ENCODE measurements at regions not wholly inside any gene's neighbourhood (a gene's known extent, or its start where the extent isn't known, plus 50 kb on each side); places are given as distances from the start of the nearest gene placed in this dataset.

DNA sequence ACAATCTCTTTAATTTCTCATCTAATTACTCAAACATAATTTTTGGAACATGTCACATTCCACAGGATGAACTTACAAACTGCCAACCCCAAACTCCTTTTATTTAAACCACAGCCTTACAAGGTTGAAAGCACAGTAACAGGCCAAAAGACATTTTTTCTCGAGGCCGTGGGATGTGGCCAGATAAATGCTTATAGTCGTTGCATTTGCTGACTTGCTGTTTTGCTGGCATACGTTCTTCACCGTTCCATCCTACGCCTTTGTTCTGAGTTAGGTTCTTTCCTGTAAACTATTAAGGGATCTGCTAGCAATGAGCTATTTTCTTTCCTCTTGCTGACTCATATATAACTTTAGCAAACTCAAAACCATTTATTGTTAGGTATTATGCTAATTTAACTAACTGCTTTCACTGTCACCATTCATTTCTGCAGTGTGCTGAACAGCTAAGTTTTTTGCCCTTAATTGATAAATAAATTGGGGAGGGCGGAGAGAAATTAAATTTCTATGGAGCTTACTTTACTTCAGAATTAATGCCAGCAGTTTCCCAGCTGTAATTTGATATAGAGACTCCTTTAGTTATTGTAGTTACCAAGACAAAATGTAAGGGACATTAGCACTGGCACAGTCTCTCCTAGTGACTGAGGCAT is 135.1 kb upstream of the PACRGL start:
- no peak overlapping the region for H3K4me3 ChIP-seq (ENCODE audit: low read depth, low read length)
- peak; percentile 22 for DNase-seq (ENCODE audit: low read depth)

DNA sequence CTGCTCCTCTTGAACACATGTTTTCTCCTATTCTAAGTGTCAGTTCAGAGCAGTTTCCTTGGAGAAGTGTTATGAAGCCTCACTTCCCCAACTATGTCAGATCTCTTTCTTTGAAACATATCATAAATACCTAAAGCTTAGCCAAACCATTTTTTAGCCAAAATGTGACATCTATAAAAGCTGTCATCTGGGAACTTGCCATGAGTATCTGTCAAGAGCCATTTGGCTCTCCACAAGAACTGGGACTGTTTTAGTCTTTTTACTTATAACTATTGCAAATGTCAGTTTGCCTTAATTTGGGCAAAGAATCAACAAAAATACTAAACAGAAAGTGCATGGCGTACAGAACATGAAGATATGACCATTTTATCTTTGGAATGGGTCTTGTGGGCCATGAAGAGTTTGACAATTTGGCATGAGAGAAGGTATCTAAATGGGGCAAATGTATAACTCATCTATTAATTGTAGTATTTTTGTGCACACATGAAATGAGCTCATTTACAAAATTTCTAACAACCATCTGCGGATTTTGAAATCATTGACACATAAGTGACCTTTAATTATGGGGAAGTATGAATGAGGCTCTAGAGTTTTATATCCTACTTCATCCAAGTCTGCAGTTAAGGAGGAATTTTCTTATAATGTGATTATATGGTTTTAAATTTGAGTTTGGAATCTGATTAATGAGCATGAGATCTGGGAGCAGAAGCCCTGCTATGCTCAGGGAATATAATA is 129.1 kb upstream of the PACRGL start:
- H3K4me3 ChIP-seq (ENCODE audit: low read depth, low read length), result no peak overlapping the region
- no peak for DNase-seq (ENCODE audit: low read depth)

DNA sequence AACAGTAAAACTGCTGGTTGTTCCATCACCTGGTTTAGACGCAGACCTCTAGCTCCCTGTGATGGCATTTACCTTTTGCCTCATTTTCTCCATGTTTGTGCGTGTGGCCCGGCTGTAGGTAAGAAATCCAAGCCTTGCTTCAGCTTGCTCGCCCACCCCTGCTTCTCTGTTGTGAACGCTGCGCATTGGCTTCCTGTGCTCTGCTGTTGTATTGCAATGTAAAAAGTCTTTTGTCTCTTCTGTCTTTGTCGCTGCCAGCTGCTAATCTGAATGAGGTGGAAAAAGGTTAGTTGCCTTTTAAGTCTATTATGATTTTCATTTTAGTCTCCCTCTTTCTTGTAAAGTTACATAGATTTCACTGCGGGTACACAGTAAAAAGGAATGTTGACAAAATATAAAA is 127.3 kb upstream of the PACRGL start:
- H3K4me3 ChIP-seq (ENCODE audit: low read depth, low read length), result no peak overlapping the region
- DNase-seq (ENCODE audit: low read depth), result no peak

DNA sequence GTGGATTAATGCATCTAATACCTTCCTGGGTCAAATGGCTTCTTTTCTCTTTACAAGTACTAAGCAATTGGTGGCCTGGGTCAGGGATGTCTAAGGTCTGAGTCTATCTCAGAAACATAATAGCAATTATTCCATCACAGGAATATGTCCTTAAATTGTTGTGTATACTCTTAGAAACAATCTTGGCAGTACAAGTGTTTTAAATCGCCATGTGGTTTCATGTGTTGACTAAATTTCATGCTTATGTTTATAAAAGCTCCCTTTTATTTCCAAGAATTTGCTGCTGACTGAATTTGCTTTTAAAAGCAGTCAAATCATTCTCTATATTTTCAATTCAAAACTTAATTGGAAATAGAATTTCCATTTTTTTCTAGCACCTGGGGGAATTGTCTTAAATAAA is 125.3 kb upstream of the PACRGL start:
- H3K4me3 ChIP-seq (ENCODE audit: low read depth, low read length), result no peak overlapping the region
- no peak for DNase-seq (ENCODE audit: low read depth)

DNA sequence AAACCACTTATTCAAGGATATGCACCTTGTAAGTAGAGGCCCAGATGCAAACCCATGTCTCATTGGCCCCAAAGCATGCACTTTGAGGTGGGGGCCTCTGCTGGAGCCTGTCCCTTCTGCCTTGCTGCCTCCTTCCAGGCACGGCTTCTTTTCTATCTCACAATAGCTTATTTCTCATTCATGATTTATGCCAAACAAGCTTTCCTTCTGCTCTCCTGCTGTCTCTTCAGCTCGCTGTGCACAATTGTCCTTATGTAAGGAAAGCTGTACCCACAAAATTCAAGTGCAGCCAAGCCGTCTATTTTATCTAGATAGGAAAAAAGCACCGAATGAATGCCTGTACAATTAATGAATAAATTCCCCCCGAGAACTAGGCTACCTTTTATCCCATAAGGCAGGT is 124.8 kb upstream of the PACRGL start:
- H3K4me3 ChIP-seq (ENCODE audit: low read depth, low read length), result no peak overlapping the region
- no peak for DNase-seq (ENCODE audit: low read depth)

DNA sequence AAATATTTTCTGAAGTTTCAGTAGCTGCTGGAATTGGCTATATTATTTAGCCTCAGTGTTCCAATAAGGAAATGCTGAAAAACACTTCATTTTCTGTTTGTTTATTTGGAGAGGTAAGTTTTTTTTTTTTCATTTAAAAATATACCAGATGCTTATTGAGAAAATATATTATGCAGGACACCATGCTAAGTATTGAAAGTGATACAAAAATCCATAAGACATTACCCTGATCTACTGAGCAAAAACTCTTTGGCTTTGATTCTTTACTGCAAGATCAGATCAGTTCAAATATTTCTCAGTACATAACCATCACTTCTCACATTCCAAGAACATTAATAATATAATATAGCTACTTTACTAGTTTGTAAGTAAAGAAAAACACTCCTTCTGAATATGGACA is 123.4 kb upstream of the PACRGL start:
- DNase-seq (ENCODE audit: low read depth), result no peak
- H3K4me3 ChIP-seq (ENCODE audit: low read depth, low read length), result no peak overlapping the region

DNA sequence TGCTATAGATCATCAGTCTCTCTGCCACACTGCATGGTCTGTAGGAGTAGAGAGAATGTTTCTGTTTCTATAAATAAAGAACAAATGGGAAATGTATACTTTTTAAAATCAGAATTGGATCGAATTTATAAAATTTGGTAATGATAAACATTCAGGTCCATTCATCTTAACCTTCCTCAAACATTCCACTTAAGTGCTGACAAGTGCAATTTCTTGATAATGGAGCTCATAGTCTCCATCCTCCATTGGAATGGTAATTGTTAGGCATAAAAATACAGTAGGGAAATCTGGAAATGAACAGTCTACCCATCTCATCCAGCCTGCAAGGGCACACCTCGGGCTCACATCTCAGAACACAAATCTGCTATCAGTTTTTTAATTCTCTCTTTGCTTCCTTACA is 122.6 kb upstream of the PACRGL start:
- no peak overlapping the region for H3K4me3 ChIP-seq (ENCODE audit: low read depth, low read length)
- no peak for DNase-seq (ENCODE audit: low read depth)

DNA sequence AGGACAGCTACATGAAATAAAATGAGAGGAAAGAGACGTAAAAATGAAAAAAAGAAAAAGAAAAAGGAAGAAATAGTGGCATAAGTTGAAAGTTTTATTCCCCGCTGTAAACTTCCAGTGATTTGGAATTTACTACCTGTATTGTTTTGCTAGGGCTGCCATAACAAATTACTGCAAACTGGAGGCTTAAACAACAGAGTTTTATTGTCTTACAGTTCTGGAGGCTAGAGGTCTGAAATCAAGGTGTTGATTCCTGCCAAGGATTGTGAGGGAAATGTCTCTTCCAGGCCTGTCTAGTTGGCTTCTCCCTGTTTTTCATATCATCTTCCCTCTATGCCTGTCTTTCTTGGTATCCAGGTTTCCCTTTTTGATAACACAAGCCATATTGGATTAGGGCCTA is 119.4 kb upstream of the PACRGL start:
- no peak overlapping the region for H3K4me3 ChIP-seq (ENCODE audit: low read depth, low read length)
- DNase-seq (ENCODE audit: low read depth), result no peak

DNA sequence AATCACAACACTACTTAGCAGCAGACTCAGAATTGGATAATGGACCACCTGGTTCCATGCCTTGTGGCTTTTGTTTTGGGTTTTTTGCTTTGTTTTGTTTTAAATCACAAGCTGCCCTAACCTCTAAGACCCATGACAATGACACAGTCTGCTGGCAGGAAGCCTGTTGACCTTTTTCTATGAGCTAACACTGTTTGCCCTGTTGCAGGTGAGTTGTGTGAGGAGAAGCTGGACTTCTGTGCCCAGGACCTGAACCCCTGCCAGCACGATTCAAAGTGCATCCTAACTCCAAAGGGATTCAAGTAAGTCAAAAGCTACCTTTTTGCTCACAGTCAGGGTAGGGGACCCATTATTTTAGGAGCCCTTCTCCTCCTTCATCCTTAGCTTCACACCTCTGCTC is 110.8 kb upstream of the PACRGL start:
- no peak for DNase-seq (ENCODE audit: low read depth)
- no peak overlapping the region for H3K4me3 ChIP-seq (ENCODE audit: low read depth, low read length)

DNA sequence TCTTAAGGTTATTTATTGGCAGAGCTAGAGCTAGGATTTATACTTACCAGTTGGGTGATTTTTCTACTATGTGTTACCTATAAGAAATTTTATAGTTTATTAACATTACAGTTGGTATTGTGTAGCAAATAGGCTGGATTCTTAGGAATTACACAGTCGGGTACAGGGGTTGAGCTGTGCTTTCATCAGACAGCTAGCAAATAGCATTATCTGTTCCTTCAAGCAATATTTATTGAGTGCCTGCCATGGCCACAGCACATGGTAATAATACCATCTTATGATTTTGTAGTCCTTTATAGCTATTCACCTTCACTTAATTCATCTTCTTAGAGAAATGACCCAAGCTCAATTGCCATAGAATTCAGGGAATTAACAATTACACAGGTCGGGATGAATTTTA is 109.4 kb upstream of the PACRGL start:
- no peak overlapping the region for H3K4me3 ChIP-seq (ENCODE audit: low read depth, low read length)
- DNase-seq (ENCODE audit: low read depth), result no peak

DNA sequence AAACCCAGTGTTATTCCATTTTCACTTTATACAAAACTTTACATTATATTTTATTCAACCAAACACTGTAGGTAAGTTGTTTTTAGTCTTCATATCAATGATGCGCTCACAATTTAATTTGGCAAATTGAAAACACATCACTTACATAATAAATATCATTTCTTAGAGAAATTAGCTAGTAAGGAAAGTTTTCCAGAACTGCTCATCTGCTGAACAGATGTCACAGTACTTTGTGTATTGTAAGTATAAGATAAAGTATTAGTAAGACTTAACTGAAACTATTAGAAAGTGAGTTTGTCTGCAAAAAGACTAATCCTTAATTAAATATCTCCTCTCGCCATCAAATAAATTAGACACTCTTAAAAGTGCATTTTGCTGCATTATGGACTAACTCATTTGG is 108.7 kb upstream of the PACRGL start:
- no peak overlapping the region for H3K4me3 ChIP-seq (ENCODE audit: low read depth, low read length)
- DNase-seq (ENCODE audit: low read depth), result no peak

DNA sequence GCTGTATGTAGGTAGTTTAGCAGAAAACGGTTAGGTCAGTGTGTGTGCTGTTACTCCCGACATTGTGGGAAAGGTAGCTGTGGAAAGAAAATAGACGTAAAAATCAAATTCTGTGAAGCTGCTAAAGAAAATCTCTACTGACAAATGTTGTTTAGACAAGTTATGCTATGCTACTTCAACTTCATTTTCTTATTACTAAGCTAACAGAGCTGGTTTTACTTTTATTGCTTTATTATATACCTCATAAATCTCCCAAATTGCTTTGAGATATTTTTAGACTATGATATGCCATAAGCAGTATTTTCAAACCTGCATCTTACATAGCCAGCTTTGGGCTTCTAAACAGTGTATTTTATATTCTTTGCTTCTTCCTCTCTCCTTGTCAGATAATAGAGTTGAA is 108.2 kb upstream of the PACRGL start:
- no peak overlapping the region for H3K4me3 ChIP-seq (ENCODE audit: low read depth, low read length)
- no peak for DNase-seq (ENCODE audit: low read depth)

DNA sequence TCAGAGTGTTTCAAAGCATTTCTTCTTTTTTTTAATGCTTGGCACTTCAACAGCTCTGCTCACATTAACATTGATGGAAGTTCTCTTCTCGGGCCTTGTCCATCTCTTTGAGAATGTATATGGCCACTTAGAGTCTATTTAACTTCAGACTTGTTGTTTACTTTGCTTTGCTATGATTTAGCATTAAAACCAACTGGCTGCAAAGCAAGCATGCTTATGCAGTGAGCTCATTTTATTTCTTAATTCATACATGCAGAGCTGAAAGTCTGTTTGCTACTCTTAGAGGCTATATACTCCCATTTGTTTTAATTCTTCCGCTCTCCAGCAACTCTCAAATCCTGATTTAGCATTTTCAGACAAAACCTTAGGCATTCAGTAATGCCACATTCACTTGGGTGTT is 107.6 kb upstream of the PACRGL start:
- DNase-seq (ENCODE audit: low read depth), result peak; percentile 26
- H3K4me3 ChIP-seq (ENCODE audit: low read depth, low read length), result no peak overlapping the region

DNA sequence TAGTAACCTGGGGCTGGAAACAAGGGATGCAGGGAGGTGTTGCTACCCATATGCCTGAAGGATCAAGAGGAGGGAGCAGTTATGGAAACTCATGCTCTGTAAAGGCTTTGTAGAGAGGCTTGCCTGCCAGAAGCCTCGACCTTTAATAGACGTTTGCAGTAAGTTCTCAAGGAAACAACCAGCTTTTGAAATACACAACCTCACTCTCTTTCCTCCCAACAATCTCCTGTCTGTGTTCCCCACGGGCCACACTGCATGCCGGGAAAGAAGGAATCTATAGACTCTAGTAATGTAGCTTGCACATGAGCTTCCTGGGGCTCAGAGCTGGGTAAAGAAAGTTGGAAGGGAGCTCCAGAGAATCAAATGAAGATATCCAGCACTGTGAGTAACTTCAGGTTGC is 101.6 kb upstream of the PACRGL start:
- H3K4me3 ChIP-seq (ENCODE audit: low read depth, low read length), result no peak overlapping the region
- no peak for DNase-seq (ENCODE audit: low read depth)

DNA sequence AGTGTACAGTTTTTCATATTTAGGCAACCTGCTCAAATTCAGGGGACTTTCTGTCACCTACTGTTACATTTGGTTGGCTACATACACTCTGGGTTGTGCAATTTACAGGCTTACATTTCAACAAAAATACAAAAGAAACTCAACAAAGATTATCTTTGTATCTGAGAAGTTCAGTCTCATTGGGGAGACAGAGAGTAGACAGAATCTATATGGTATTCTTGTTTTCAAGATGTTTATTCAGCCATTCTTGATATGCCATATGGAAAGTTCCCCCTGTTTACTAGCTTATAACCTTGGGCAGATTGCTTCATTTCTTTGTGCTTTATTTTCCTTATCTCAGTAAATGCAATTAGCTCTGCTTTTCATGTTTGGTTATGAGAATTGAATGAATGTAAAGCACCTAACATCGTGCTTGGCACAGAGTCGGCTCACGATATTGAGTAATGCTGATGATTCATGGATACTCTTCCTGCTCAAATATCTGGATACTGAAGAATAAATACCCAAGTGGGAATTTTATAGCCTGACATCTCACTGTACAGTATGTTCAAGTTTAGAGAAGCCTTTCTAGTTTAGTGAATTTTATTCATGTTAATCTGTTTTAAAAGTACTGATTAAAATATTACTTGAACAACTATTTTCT is 96.5 kb upstream of the PACRGL start:
- no peak overlapping the region for H3K4me3 ChIP-seq (ENCODE audit: low read depth, low read length)
- peak; percentile 62 for DNase-seq (ENCODE audit: low read depth)

DNA sequence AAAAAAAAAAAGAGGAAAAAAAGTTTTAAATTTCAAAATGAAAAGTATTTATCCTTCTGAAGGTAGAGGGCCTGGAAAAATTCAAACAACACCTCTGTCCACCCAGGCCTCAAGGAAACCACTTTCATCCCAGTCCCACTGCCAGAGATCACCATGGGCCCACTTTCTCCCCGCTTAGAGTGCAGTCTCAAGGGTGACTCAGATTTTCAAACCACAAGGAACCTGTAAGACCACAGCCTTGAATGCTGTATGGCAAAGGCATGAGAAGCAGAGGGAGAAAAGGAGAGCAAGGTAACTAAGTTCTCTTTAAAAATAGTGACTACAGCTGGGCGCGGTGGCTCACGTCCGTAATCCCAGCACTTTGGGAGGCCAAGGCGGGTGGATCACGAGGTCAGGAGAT is 87.9 kb upstream of the PACRGL start:
- DNase-seq (ENCODE audit: low read depth), result no peak
- no peak overlapping the region for H3K4me3 ChIP-seq (ENCODE audit: low read depth, low read length)

DNA sequence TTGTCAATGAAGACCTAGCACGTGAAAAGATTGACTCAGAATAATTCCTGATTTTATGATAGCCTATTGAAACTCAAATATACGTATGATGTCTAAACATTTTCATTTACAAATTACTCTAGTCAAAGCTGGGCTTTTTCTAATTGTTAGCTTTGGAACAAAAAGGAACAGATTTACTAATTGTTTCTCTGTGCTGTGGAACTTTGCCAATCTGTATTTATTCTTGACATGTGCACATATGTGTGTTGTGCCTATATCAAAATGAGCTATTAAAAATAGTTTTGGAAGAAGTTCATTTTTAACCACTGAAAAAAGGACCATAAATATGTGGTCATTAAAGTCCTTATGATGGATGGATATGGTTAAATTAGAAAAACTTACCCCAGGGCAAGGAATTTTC is 85.4 kb upstream of the PACRGL start:
- no peak for DNase-seq (ENCODE audit: low read depth)

DNA sequence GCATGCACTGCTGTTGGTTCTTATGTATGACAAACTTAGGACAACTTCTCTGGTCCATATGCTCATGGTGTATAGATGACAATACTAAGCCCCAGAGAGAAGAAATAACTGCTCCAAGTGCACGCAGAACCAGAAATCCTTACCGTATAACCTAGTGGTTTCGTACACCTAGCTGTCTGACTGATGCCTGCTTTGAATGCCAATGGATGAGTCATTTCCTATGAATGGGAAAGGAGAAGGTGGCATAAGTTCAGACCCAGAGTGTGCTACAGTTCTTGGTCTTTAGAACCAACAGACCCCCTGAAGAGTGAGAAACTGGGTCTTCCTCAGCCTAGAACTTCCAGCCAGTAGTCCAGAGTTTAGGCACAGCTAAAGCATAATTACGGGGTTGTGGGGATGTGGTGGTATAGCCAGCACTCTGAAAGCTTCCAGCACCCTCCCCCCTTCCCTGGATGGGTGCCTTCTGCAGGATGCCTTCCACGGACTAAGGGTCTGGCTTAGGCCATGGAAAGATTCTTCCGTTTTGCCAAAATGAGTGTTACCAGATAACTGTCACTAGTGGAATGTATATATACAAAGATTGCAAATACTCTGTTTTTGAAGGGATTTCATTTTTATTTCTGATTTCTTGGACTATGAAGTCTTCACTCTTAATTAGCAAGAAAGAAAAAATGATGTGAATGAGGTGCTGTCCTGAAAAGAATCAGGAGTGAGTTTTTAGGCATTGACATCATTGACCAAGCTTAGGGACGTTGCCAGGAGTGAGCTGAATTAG is 84.6 kb upstream of the PACRGL start:
- DNase-seq (ENCODE audit: low read depth), result no peak
- no peak overlapping the region for H3K4me3 ChIP-seq (ENCODE audit: low read depth, low read length)

More for the DNA sequence above, 85.4 kb upstream of the PACRGL start:
- no peak overlapping the region for H3K4me3 ChIP-seq (ENCODE audit: low read depth, low read length)

DNA sequence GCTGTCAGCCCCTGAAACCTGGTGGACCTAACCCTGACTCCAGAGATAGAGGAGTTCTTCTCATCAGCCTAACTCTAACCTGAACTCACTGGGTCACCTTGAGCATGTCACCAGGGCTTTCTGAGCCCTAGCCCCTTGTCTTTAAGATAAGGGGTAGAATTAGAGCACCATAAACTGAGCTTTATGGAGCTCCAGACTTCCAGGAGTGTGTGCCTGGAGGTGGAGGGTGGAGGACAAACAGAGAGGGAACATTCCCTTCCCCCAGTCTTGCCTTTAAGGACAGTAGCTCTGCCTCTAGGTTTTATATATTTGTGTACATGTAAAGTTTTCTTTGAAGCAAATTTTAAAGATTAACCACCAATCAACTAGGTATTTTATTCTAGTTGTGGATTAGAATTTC is 83.9 kb upstream of the PACRGL start:
- H3K4me3 ChIP-seq (ENCODE audit: low read depth, low read length), result no peak overlapping the region
- no peak for DNase-seq (ENCODE audit: low read depth)

DNA sequence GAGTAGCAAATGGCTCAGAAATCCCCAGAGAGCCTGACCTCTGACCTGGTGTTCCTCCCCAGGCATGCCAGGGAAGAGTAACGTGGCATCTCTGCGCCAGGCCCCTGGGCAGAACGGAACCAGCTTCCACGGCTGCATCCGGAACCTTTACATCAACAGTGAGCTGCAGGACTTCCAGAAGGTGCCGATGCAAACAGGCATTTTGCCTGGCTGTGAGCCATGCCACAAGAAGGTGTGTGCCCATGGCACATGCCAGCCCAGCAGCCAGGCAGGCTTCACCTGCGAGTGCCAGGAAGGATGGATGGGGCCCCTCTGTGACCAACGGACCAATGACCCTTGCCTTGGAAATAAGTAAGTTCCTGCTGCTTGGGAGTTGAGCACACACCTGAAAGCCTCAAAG is 83.4 kb upstream of the PACRGL start:
- DNase-seq (ENCODE audit: low read depth), result no peak
- no peak overlapping the region for H3K4me3 ChIP-seq (ENCODE audit: low read depth, low read length)
